ENCODE measurements at regions not wholly inside any gene's neighbourhood (a gene's known extent, or its start where the extent isn't known, plus 50 kb on each side); places are given as distances from the start of the nearest gene placed in this dataset.

- Histone ChIP-seq H3K56ac (ENCODE audit: extremely low read depth, insufficient read depth, low read length) (no peak overlapping the region), H3K9me1 (ENCODE audit: insufficient read depth, low read length) (no peaks in the 10 kb centered on the region), H3K4me1 (ENCODE audit: control insufficient read depth, insufficient read depth, low read length) (no peaks in the 10 kb centered on the region), H2BK120ac (ENCODE audit: low read depth, low read length) (no peak overlapping the region), H3K23ac (ENCODE audit: low read depth, low read length) (no peak overlapping the region), H3K36me3 (ENCODE audit: control insufficient read depth, insufficient read depth, low read length) (no peaks in the 10 kb centered on the region), H3K9me3 (ENCODE audit: control insufficient read depth, insufficient read depth, low read length) (no peaks in the 10 kb centered on the region), H2BK15ac (ENCODE audit: low read depth, low read length) (no peak overlapping the region), H2AK5ac (ENCODE audit: low read depth, low read length) (no peak overlapping the region), H3K79me1 (ENCODE audit: low read depth in 1 of 2, low read length in 2 of 2) (no peaks in the 10 kb centered on the region), H3K27ac (ENCODE audit: insufficient read depth, low read length) (no peak overlapping the region), H3K14ac (replicated peaks; ENCODE audit: low read depth, low read length) (no peak overlapping the region), H4K5ac (ENCODE audit: low read depth, low read length) (no peak overlapping the region), H4K91ac (ENCODE audit: insufficient read depth, low read depth, low read length) (no peak overlapping the region), H4K20me1 (ENCODE audit: insufficient read depth, low read length) (no peaks in the 10 kb centered on the region), H2AFZ (replicated peaks; ENCODE audit: low read length, poor library complexity) (no peak overlapping the region), H3K27me3 (ENCODE audit: control insufficient read depth, insufficient read depth, low read length) (peaks cover 3% of the 10 kb centered on the region), H3K18ac (ENCODE audit: low read depth, low read length) (no peak overlapping the region), H3K4ac (ENCODE audit: low read depth, low read length) (no peak overlapping the region), H2BK20ac (ENCODE audit: low read depth, low read length) (no peak overlapping the region), H3K4me3 (ENCODE audit: insufficient read depth, low read depth, low read length) (no peak overlapping the region), H3K4me2 (ENCODE audit: low read depth, low read length) (no peak overlapping the region), H3K9ac (ENCODE audit: low read depth, low read length) (no peak overlapping the region), H2BK5ac (ENCODE audit: low read depth, low read length, poor library complexity, severe bottlenecking) (no peak overlapping the region), H4K8ac (ENCODE audit: low read depth in 2 of 2, low read length in 2 of 2) (no peak overlapping the region), H2AK9ac (replicated peaks; ENCODE audit: low read depth, low read length, poor library complexity) (no peak overlapping the region)
- no peak for TF ChIP-seq NFE2L2 (IDR thresholded peaks at IDR 0.05; ENCODE audit: low read depth, low read length)
- TF ChIP-seq CEBPB (IDR thresholded peaks at IDR 0.05; ENCODE audit: low read depth, low read length) = no peak
- no peak for TF ChIP-seq USF2 (IDR thresholded peaks at IDR 0.05; ENCODE audit: low read depth, low read length)
- no peak for TF ChIP-seq FOS (IDR thresholded peaks at IDR 0.05; ENCODE audit: low read depth, low read length)
- no peak for TF ChIP-seq CTCF (conservative IDR thresholded peaks at IDR 0.05; ENCODE audit: low read depth, low read length)
- no peak for TF ChIP-seq ELK1 (IDR thresholded peaks at IDR 0.05; ENCODE audit: borderline replicate concordance, low read depth, low read length)
- no peak for TF ChIP-seq CHD1 (IDR thresholded peaks at IDR 0.05; ENCODE audit: low read depth, low read length)
- TF ChIP-seq MAZ (IDR thresholded peaks at IDR 0.05; ENCODE audit: borderline replicate concordance, low read depth, low read length) = no peak
- TF ChIP-seq RFX5 (IDR thresholded peaks at IDR 0.05; ENCODE audit: low read depth, low read length) = no peak
- no peak for TF ChIP-seq SMC3 (IDR thresholded peaks at IDR 0.05; ENCODE audit: low read depth, low read length)
- TF ChIP-seq MAFK (IDR thresholded peaks at IDR 0.05; ENCODE audit: low read depth, low read length) = no peak
- ChIA-PET POLR2A (ENCODE audit: unreplicated experiment) (no interaction called here), CTCF (no interaction called here)
- intact Hi-C loops (cut with micrococcal nuclease) (no loop called here), in situ Hi-C loops (cut with MboI; ENCODE audit: low sequenced_read_pairs) (no loop called here), dilution Hi-C loops (cut with HindIII; ENCODE audit: low sequenced_read_pairs, unreplicated experiment) (no loop called here)
- no TSS peak for BruUV-seq (replicated peaks)
- WGBS, 2 experiments (ENCODE audit: extremely low coverage in 2 of 2, insufficient read length in 1 of 2) = no CpG with 5 or more reads among the region's 5 CpGs
- DNase-seq = no peak
- ATAC-seq (ENCODE audit: low read depth) = no peak
Observed at GRCh38 chr9:108225149-108225800, 630.5 kb downstream of the ACTL7B start.
